ENCODE measurements at regions not wholly inside any gene's neighbourhood (a gene's known extent, or its start where the extent isn't known, plus 50 kb on each side); places are given as distances from the start of the nearest gene placed in this dataset.
A peak's percentile ranks its signal among the peaks of the same experiment; 100 is the strongest.
"Not testable (repeated sequence)": the region's sequence is repeated elsewhere in the genome, so short reads cannot be mapped to it uniquely, and the experiment has no call there.

DNA sequence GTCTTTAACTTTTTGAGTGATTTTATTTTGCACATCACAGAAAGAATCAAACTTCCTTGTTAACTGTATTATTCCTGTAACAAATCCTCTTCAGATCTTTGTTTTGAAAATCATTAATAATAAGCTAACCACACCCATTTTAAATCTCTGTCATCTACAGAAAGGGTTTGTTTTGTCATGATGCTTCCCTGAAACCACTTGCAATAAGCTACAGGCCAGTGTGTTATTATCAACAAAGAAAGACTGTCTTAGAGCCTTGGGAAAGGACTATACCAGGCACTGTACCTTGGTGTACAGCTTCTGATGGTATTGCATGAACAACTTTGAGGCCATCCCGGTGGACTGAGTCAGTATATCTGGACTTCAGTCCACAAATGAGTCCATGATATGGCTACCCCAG is 145.3 kb upstream of the FAM3C start:
- Histone ChIP-seq H3K36me3 (ENCODE audit: control insufficient read depth in 2 of 2, insufficient read depth in 2 of 2, low read length in 1 of 2) (no peaks in the 10 kb centered on the region), H3K27ac (ENCODE audit: low read depth in 2 of 2, low read length in 1 of 2) (peak overlapping the region; percentile 59 to 68), H3K9me3 (ENCODE audit: control insufficient read depth in 2 of 2, insufficient read depth in 1 of 2, low read depth in 1 of 2, low read length in 1 of 2) (no peaks in the 10 kb centered on the region), H3K4me1 (ENCODE audit: control insufficient read depth in 2 of 2, insufficient read depth in 2 of 2, low read length in 1 of 2) (peaks cover 0 to 4% of the 10 kb centered on the region in 2 donors), H3K27me3 (ENCODE audit: control insufficient read depth in 1 of 2, insufficient read depth in 2 of 2, low read length in 2 of 2) (no peaks in the 10 kb centered on the region), H3K4me3 (ENCODE audit: low read depth in 1 of 2, low read length in 2 of 2) (no peak overlapping the region)
- WGBS, 2 donors, result 84 to 89% methylated on average over 1 of the region's 1 CpG

- H3K27ac ChIP-seq (ENCODE audit: low read depth in 2 of 2, low read length in 1 of 2), result no peak overlapping the region
- peaks cover 0 to 4% of the 10 kb centered on the region in 2 donors for H3K4me1 ChIP-seq (ENCODE audit: control insufficient read depth in 2 of 2, insufficient read depth in 2 of 2, low read length in 1 of 2)
- no peaks in the 10 kb centered on the region for H3K9me3 ChIP-seq (ENCODE audit: control insufficient read depth in 2 of 2, insufficient read depth in 1 of 2, low read depth in 1 of 2, low read length in 1 of 2)
- H3K36me3 ChIP-seq (ENCODE audit: control insufficient read depth in 2 of 2, insufficient read depth in 2 of 2, low read length in 1 of 2), result no peaks in the 10 kb centered on the region
- H3K4me3 ChIP-seq (ENCODE audit: low read depth in 1 of 2, low read length in 2 of 2), result no peak overlapping the region
- H3K27me3 ChIP-seq (ENCODE audit: control insufficient read depth in 1 of 2, insufficient read depth in 2 of 2, low read length in 2 of 2), result no peaks in the 10 kb centered on the region
- 97% methylated on average over 1 of the region's 1 CpG for WGBS, 2 donors
Observed at GRCh38 chr7:121540138-121540537, 144.0 kb upstream of the FAM3C start.

- Histone ChIP-seq H3K4me1 (ENCODE audit: control insufficient read depth in 2 of 2, insufficient read depth in 2 of 2, low read length in 1 of 2) (peaks cover 0 to 4% of the 10 kb centered on the region in 2 donors), H3K9me3 (ENCODE audit: control insufficient read depth in 2 of 2, insufficient read depth in 1 of 2, low read depth in 1 of 2, low read length in 1 of 2) (no peaks in the 10 kb centered on the region), H3K27me3 (ENCODE audit: control insufficient read depth in 1 of 2, insufficient read depth in 2 of 2, low read length in 2 of 2) (no peaks in the 10 kb centered on the region), H3K27ac (ENCODE audit: low read depth in 2 of 2, low read length in 1 of 2) (no peak overlapping the region), H3K36me3 (ENCODE audit: control insufficient read depth in 2 of 2, insufficient read depth in 2 of 2, low read length in 1 of 2) (no peaks in the 10 kb centered on the region), H3K4me3 (ENCODE audit: low read depth in 1 of 2, low read length in 2 of 2) (no peak overlapping the region)
- WGBS, 2 donors, result 25 to 50% methylated on average over 1 of the region's 1 CpG
Observed at GRCh38 chr7:121537031-121537430, 140.9 kb upstream of the FAM3C start.

GRCh38 chr7:121531175-121532070 is 135.3 kb upstream of the FAM3C start:
- H3K36me3 ChIP-seq (ENCODE audit: control insufficient read depth in 2 of 2, insufficient read depth in 2 of 2, low read length in 1 of 2), result no peaks in the 10 kb centered on the region
- no peaks in the 10 kb centered on the region for H3K9me3 ChIP-seq (ENCODE audit: control insufficient read depth in 2 of 2, insufficient read depth in 1 of 2, low read depth in 1 of 2, low read length in 1 of 2)
- WGBS, 2 donors, result 60 to 65% methylated on average over 10 of the region's 10 CpGs
- H3K4me3 ChIP-seq (ENCODE audit: low read depth in 1 of 2, low read length in 2 of 2), result no peak overlapping the region
- no peaks in the 10 kb centered on the region for H3K4me1 ChIP-seq (ENCODE audit: control insufficient read depth in 2 of 2, insufficient read depth in 2 of 2, low read length in 1 of 2)
- no peaks in the 10 kb centered on the region for H3K27me3 ChIP-seq (ENCODE audit: control insufficient read depth in 1 of 2, insufficient read depth in 2 of 2, low read length in 2 of 2)
- H3K27ac ChIP-seq (ENCODE audit: low read depth in 2 of 2, low read length in 1 of 2), result peak overlapping the region in 1 of 2 donors; percentile 55

GRCh38 chr7:121530227-121531174 is 134.4 kb upstream of the FAM3C start:
- WGBS, 2 donors, result 45 to 56% methylated on average over 4 of the region's 4 CpGs
- Histone ChIP-seq H3K4me1 (ENCODE audit: control insufficient read depth in 2 of 2, insufficient read depth in 2 of 2, low read length in 1 of 2) (no peaks in the 10 kb centered on the region), H3K9me3 (ENCODE audit: control insufficient read depth in 2 of 2, insufficient read depth in 1 of 2, low read depth in 1 of 2, low read length in 1 of 2) (no peaks in the 10 kb centered on the region), H3K36me3 (ENCODE audit: control insufficient read depth in 2 of 2, insufficient read depth in 2 of 2, low read length in 1 of 2) (no peaks in the 10 kb centered on the region), H3K4me3 (ENCODE audit: low read depth in 1 of 2, low read length in 2 of 2) (no peak overlapping the region), H3K27me3 (ENCODE audit: control insufficient read depth in 1 of 2, insufficient read depth in 2 of 2, low read length in 2 of 2) (no peaks in the 10 kb centered on the region), H3K27ac (ENCODE audit: low read depth in 2 of 2, low read length in 1 of 2) (peak overlapping the region; percentile 68 to 82)

DNA sequence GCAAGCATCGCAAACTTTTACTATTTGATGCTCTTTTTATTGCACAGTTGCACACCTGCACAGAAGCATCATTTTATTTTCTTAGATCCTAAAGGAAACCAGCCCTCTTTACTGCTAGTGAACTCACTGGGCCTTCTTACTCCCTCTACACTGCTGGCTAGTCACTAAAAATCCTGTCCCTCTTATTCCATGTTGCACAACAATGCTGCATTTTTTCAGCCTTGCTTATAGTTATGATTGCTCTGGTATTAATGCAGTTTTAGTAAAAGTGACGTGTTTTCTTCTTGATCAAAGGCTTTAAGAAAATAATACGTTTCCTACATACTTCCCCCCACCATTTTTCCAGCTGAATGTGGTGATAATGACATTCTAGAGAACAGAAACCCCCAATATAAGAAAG is 132.9 kb upstream of the FAM3C start:
- H3K4me3 ChIP-seq (ENCODE audit: low read depth in 1 of 2, low read length in 2 of 2), result no peak overlapping the region
- H3K27me3 ChIP-seq (ENCODE audit: control insufficient read depth in 1 of 2, insufficient read depth in 2 of 2, low read length in 2 of 2), result no peaks in the 10 kb centered on the region
- H3K9me3 ChIP-seq (ENCODE audit: control insufficient read depth in 2 of 2, insufficient read depth in 1 of 2, low read depth in 1 of 2, low read length in 1 of 2), result no peaks in the 10 kb centered on the region
- H3K36me3 ChIP-seq (ENCODE audit: control insufficient read depth in 2 of 2, insufficient read depth in 2 of 2, low read length in 1 of 2), result no peaks in the 10 kb centered on the region
- 80% methylated on average over 3 of the region's 3 CpGs for WGBS, 2 donors
- H3K27ac ChIP-seq (ENCODE audit: low read depth in 2 of 2, low read length in 1 of 2), result no peak overlapping the region
- no peaks in the 10 kb centered on the region for H3K4me1 ChIP-seq (ENCODE audit: control insufficient read depth in 2 of 2, insufficient read depth in 2 of 2, low read length in 1 of 2)

DNA sequence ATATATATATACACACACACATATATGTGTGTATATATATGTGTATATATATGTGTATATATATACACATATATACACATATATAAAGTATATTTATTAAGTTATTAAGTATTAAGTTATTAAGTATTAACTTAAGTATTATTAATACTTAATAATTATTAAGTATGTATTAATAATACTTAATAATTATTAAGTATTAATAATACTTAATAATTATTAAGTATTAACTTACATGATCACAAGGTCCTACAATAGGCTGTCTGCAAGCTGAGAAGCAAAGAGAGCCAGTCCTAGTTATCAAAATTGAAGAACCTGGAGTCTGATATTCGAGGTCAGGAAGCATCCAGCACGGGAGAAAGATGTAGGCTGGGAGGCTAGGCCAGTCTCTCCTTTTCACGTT is 130.1 kb upstream of the FAM3C start:
- not testable (repeated sequence) for H3K27ac ChIP-seq (ENCODE audit: low read depth in 2 of 2, low read length in 1 of 2); H3K4me3 ChIP-seq (ENCODE audit: low read depth in 1 of 2, low read length in 2 of 2); H3K9me3 ChIP-seq (ENCODE audit: control insufficient read depth in 2 of 2, insufficient read depth in 1 of 2, low read depth in 1 of 2, low read length in 1 of 2); H3K4me1 ChIP-seq (ENCODE audit: control insufficient read depth in 2 of 2, insufficient read depth in 2 of 2, low read length in 1 of 2); H3K36me3 ChIP-seq (ENCODE audit: control insufficient read depth in 2 of 2, insufficient read depth in 2 of 2, low read length in 1 of 2); H3K27me3 ChIP-seq (ENCODE audit: control insufficient read depth in 1 of 2, insufficient read depth in 2 of 2, low read length in 2 of 2)
- WGBS, 2 donors, result 78 to 79% methylated on average over 3 of the region's 3 CpGs

DNA sequence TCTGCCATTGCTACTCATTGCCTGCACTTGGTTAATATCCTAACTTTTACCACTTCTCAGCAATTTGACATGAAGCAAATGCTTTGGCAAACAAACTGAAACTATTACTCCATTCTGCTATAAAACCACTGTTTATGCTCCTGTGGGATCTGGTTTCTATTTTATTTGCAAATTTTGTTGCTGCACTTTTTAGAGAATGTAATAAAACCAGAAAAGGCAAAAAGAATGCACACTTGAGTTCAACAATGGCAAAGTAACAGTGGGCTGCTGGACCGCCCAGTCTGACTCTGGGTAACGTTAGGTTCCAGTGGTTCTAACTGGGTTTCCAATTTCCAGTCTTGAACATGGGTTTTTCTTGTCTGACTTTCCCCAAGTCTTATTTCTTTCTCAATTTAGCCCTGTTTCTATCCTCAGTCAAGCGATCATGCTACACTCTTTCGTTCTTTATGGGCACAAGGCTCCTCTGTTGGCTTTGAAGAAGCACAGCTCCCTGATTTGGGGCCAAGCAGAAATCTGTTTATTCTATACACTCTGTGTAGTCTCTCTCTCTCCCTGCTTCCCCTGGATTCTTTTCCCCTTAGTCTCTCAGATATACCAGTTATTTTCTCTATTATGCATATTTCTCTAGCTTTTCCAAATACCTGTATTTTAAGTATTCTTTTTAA is 129.2 kb upstream of the FAM3C start:
- Histone ChIP-seq H3K4me3 (ENCODE audit: low read depth in 1 of 2, low read length in 2 of 2) (no peak overlapping the region), H3K27ac (ENCODE audit: low read depth in 2 of 2, low read length in 1 of 2) (no peak overlapping the region), H3K36me3 (ENCODE audit: control insufficient read depth in 2 of 2, insufficient read depth in 2 of 2, low read length in 1 of 2) (no peaks in the 10 kb centered on the region), H3K9me3 (ENCODE audit: control insufficient read depth in 2 of 2, insufficient read depth in 1 of 2, low read depth in 1 of 2, low read length in 1 of 2) (no peaks in the 10 kb centered on the region), H3K27me3 (ENCODE audit: control insufficient read depth in 1 of 2, insufficient read depth in 2 of 2, low read length in 2 of 2) (no peaks in the 10 kb centered on the region), H3K4me1 (ENCODE audit: control insufficient read depth in 2 of 2, insufficient read depth in 2 of 2, low read length in 1 of 2) (no peaks in the 10 kb centered on the region)
- WGBS, 2 donors, result 87 to 88% methylated on average over 4 of the region's 4 CpGs

DNA sequence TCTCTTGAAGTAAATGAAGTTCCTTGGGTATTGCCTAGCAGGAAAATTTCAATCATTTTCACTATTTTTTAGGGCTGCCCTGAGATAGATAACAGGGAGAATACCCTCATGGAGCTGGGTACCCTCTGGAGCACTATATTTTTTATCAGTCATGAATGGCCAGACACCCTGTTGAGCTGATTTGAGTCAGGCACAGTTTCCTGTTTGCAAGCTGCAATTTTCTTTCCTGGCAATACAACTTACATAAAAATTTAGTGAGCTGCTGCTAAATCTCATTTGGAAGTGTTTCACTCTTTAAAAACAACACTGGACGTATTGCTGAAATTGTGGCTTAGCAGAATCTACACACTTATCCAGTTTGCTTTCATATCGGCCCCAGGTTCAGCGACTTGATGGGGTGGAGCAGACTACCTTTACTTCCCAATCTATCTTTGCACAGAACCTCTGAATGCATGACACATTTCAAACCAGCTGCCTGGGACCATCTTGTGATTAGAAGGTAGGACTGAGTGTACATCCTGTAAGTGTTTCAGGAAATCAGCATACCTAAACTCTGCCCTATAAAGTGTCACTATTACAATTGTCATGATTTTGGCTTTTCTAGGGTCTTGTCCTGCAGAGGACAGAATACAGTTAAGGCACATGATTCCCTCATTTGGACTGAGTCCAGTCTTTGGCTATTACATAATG is 125.7 kb upstream of the FAM3C start:
- H3K36me3 ChIP-seq (ENCODE audit: control insufficient read depth in 2 of 2, insufficient read depth in 2 of 2, low read length in 1 of 2), result no peaks in the 10 kb centered on the region
- 84 to 86% methylated on average over 3 of the region's 3 CpGs for WGBS, 2 donors
- H3K4me1 ChIP-seq (ENCODE audit: control insufficient read depth in 2 of 2, insufficient read depth in 2 of 2, low read length in 1 of 2), result no peaks in the 10 kb centered on the region
- peak overlapping the region in 1 of 2 donors; percentile 7 for H3K27ac ChIP-seq (ENCODE audit: low read depth in 2 of 2, low read length in 1 of 2)
- H3K4me3 ChIP-seq (ENCODE audit: low read depth in 1 of 2, low read length in 2 of 2), result no peak overlapping the region
- H3K27me3 ChIP-seq (ENCODE audit: control insufficient read depth in 1 of 2, insufficient read depth in 2 of 2, low read length in 2 of 2), result no peaks in the 10 kb centered on the region
- no peaks in the 10 kb centered on the region for H3K9me3 ChIP-seq (ENCODE audit: control insufficient read depth in 2 of 2, insufficient read depth in 1 of 2, low read depth in 1 of 2, low read length in 1 of 2)

All from esophagus (tissue), 2 donors.